HepG2 (cell line): ENCODE measurements at regions not wholly inside any gene's neighbourhood (a gene's known extent, or its start where the extent isn't known, plus 50 kb on each side); places are given as distances from the start of the nearest gene placed in this dataset.

Experiments used
- ATAC-seq: fragments of 200-7000 bp; cut with Tn5 transposase; 3 replicates; pipeline ENCODE4 v1.9.1; 2020; ENCODE audit warnings: mild to moderate bottlenecking, moderate library complexity
- BruUV-seq: library from RNA; stranded (reverse); fragments of 400-500 nt; replicated peaks from 2 replicates; lab custom pipeline; 2021; lab: Mats Ljungman, UMichigan
- CTCF ChIA-PET: fragments of 300-600 bp; formaldehyde crosslinking; extraction: SDS; loops from one replicate; lab custom pipeline; 2021; ENCODE audit warnings: low total read pairs, inconsistent platforms, low intra/inter-chr PET ratio; lab: Yijun Ruan, JAX
- POLR2A ChIA-PET: fragments of 350-600 bp; sonication (Branson Sonifier 250); formaldehyde crosslinking; loops from one replicate; lab custom pipeline; 2020; ENCODE audit warnings: antibody characterized with exemption, inconsistent platforms; lab: Yijun Ruan, JAX
- DNase-seq: peaks from one replicate; pipeline ENCODE4 v3.0.0-alpha.2; 2015; ENCODE audit warnings: low spot score
- FAIRE-seq: peaks from 3 replicates; lab custom pipeline; 2011; peaks lifted over from hg19 to GRCh38; lab: Jason Lieb, UNC
- H2AFZ ChIP-seq: one replicate; pipeline ENCODE4 v1.6.1; 2011; ENCODE audit warnings: low read length, inconsistent platforms
- H3K27ac ChIP-seq: fragments of 300-600 bp; 3 replicates; pipeline ENCODE4 v1.8.0; 2011; ENCODE audit warnings: mixed run types, mild to moderate bottlenecking, mixed read lengths, low read length, inconsistent platforms; ENCODE audit not compliant: insufficient read depth; ENCODE audit errors: extremely low read length
- H3K27me3 ChIP-seq, 2 experiments: fragments of 200-600 bp in 1 of 2; 2 replicates in 1 of 2; 3 replicates in 1 of 2; pipeline versions ENCODE4 v1.6.0 to v1.8.0; 2011; ENCODE audit warnings: low read length in 2 of 2, mild to moderate bottlenecking in 2 of 2, moderate library complexity in 2 of 2, inconsistent platforms in 1 of 2; ENCODE audit not compliant: insufficient read depth in 2 of 2, control insufficient read depth in 1 of 2
- H3K36me3 ChIP-seq, 2 experiments: fragments of 200-600 bp in 1 of 2; replicated peaks in 1 of 2; 2 replicates in 1 of 2; 3 replicates in 1 of 2; pipeline versions ENCODE4 v1.5.1 to v1.8.0; 2011; ENCODE audit warnings: low read length in 2 of 2, inconsistent platforms in 1 of 2; ENCODE audit not compliant: insufficient read depth in 2 of 2, control insufficient read depth in 1 of 2
- H3K4me1 ChIP-seq: 2 replicates; pipeline ENCODE4 v1.5.1; 2012; ENCODE audit warnings: low read length, inconsistent platforms; ENCODE audit not compliant: insufficient read depth
- H3K4me2 ChIP-seq: 2 replicates; pipeline ENCODE4 v1.6.0; 2011; ENCODE audit warnings: low read depth, low read length, inconsistent platforms
- H3K4me3 ChIP-seq, 3 experiments: fragments of 200-600 bp in 1 of 3; sonication (generic), shearing (Covaris generic) in 1 of 3; replicated peaks in 1 of 3; 2 replicates each; pipeline ENCODE4 v1.5.1; 2011 to 2016; ENCODE audit warnings: low read length in 3 of 3, inconsistent platforms in 2 of 3, low read depth in 2 of 3, mild to moderate bottlenecking in 2 of 3, control low read depth in 1 of 3, mixed read lengths in 1 of 3; ENCODE audit not compliant: insufficient read depth in 1 of 3
- H3K79me2 ChIP-seq: one replicate; pipeline ENCODE4 v1.6.1; 2011; ENCODE audit warnings: low read length, inconsistent platforms; ENCODE audit not compliant: insufficient read depth
- H3K9ac ChIP-seq: 2 replicates; pipeline ENCODE4 v1.6.0; 2011; ENCODE audit warnings: mild to moderate bottlenecking, low read depth, low read length, inconsistent platforms; ENCODE audit not compliant: insufficient read depth
- H3K9me3 ChIP-seq: 2 replicates; pipeline ENCODE4 v1.5.1; 2012; ENCODE audit warnings: mild to moderate bottlenecking, low read length
- H4K20me1 ChIP-seq: 2 replicates; pipeline ENCODE4 v1.6.0; 2011; ENCODE audit warnings: inconsistent platforms, mild to moderate bottlenecking, low read length, moderate library complexity; ENCODE audit not compliant: insufficient read depth
- CBX2 ChIP-seq, 2 experiments: fragments of 200-600 bp in 1 of 2; sonication (generic); formaldehyde crosslinking in 1 of 2; IDR thresholded peaks; 2 replicates each; pipeline versions ENCODE4 v1.7.0 to v1.8.1; 2018 to 2022; ENCODE audit warnings: low read depth in 2 of 2, low read length in 1 of 2, mild to moderate bottlenecking in 1 of 2, missing genetic modification reagents in 1 of 2
- EEA1 ChIP-seq: sonication (generic); formaldehyde crosslinking; IDR thresholded peaks from 2 replicates; pipeline ENCODE4 v1.5.1; 2020; ENCODE audit warnings: mild to moderate bottlenecking, missing genetic modification reagents, borderline replicate concordance
- IRX3 ChIP-seq: sonication (generic); formaldehyde crosslinking; IDR thresholded peaks from 2 replicates; pipeline ENCODE4 v1.8.1; 2023; ENCODE audit warnings: mild to moderate bottlenecking, low read depth, missing genetic modification reagents, borderline replicate concordance
- YEATS4 ChIP-seq: sonication (generic); formaldehyde crosslinking; IDR thresholded peaks from 2 replicates; pipeline ENCODE4 v1.4.0; 2020; ENCODE audit warnings: missing genetic modification reagents, borderline replicate concordance
- ZBTB44 ChIP-seq: sonication (generic); formaldehyde crosslinking; IDR thresholded peaks from 2 replicates; pipeline ENCODE4 v1.4.0; 2020; ENCODE audit warnings: missing genetic modification reagents
- ZNF296 ChIP-seq: sonication (generic); formaldehyde crosslinking; conservative IDR thresholded peaks from 2 replicates; pipeline ENCODE4 v1.5.0; 2020; ENCODE audit warnings: mild to moderate bottlenecking, missing genetic modification reagents
- ZNF33A ChIP-seq: sonication (generic); formaldehyde crosslinking; IDR thresholded peaks from 2 replicates; pipeline ENCODE4 v1.5.1; 2020; ENCODE audit warnings: missing genetic modification reagents, mild to moderate bottlenecking, moderate library complexity, borderline replicate concordance
- WGBS: methylation state at CpG from one replicate; pipeline ENCODE4 v1.1.6; 2017; ENCODE audit warnings: low lambda C conversion rate; 5-methylcytosine and 5-hydroxymethylcytosine counted together
- in situ Hi-C: cut with HindIII; loops from 2 replicates; pipeline ENCODE4 v1.10.0; 2017; ENCODE audit warnings: low pct_unique_long_range_greater_than_20kb; ENCODE audit not compliant: extremely low pct_ligation_motif_present
- intact Hi-C: fragments of 100-400 bp; cut with micrococcal nuclease; formaldehyde crosslinking; loops from one replicate; pipeline ENCODE4 v1.10.0; 2022; ENCODE audit not compliant: unreplicated experiment

GRCh38 chr6:4607793-4608192, 168.4 kb upstream of the CDYL start:
- no peaks in the 10 kb centered on the region for H3K36me3 ChIP-seq
- ATAC-seq = no peak
- no peak overlapping the region for H3K4me3 ChIP-seq
- H2AFZ ChIP-seq = no peak overlapping the region
- no peaks in the 10 kb centered on the region for H3K9me3 ChIP-seq
- 23% methylated on average over 6 of the region's 6 CpGs for WGBS
- intact Hi-C loops (no loop called here), in situ Hi-C loops (no loop called here)
- no peak overlapping the region for H3K4me2 ChIP-seq
- no peak overlapping the region for H3K9ac ChIP-seq
- POLR2A ChIA-PET = no interaction called here
- no peak overlapping the region for H3K27ac ChIP-seq
- H3K4me1 ChIP-seq = no peaks in the 10 kb centered on the region
- CTCF ChIA-PET = no interaction called here
- H3K79me2 ChIP-seq = no peaks in the 10 kb centered on the region
- no peak for FAIRE-seq
- H3K27me3 ChIP-seq = peaks cover 4 to 73% of the 10 kb centered on the region in 2 experiments; a peak in 3 of 5 replicates
- no peaks in the 10 kb centered on the region for H4K20me1 ChIP-seq
- no TSS peak for BruUV-seq
- DNase-seq = no peak
- TF ChIP-seq ZNF296 (no peak), ZNF33A (CRISPR knock-in tag) (no peak), YEATS4 (no peak), ZBTB44 (CRISPR knock-in tag) (no peak)

- Histone ChIP-seq H3K36me3 (no peaks in the 10 kb centered on the region), H2AFZ (no peak overlapping the region), H3K9me3 (no peaks in the 10 kb centered on the region), H3K4me1 (no peaks in the 10 kb centered on the region), H3K9ac (no peak overlapping the region), H3K4me3 (no peak overlapping the region)
- BruUV-seq = no TSS peak
- DNase-seq = no peak
- intact Hi-C loops = no loop called here
- CTCF ChIA-PET = no interaction called here
- in situ Hi-C loops = no loop called here
- TF ChIP-seq CBX2 (IDR thresholded peaks at IDR 0.05; ENCODE audit: low read depth, low read length) (0 out of 2 replicates have a peak, but pooled peaks have one; percentile 15), CBX2 (CRISPR knock-in tag; IDR thresholded peaks at IDR 0.05; ENCODE audit: low read depth) (no peak), IRX3 (CRISPR knock-in tag) (no peak), EEA1 (CRISPR knock-in tag) (no peak)
- TF ChIP-seq, all 625 proteins: peak for 1
- Histone ChIP-seq H3K27ac (no peak overlapping the region), H3K27me3 (peaks cover 4 to 72% of the 10 kb centered on the region in 2 experiments; a peak in 3 of 5 replicates), H3K4me2 (no peak overlapping the region), H4K20me1 (no peaks in the 10 kb centered on the region), H3K79me2 (no peaks in the 10 kb centered on the region)
- ATAC-seq = no peak
- POLR2A ChIA-PET = no interaction called here
- WGBS = 32% methylated on average over 15 of the region's 17 CpGs
- FAIRE-seq = no peak
Measured at GRCh38 chr6:4606821-4607704, 169.1 kb upstream of the CDYL start.
